GM19239 (cell line): ENCODE measurements at regions not wholly inside any gene's neighbourhood (a gene's known extent, or its start where the extent isn't known, plus 50 kb on each side); places are given as distances from the start of the nearest gene placed in this dataset.
A peak's percentile ranks its signal among the peaks of the same experiment; 100 is the strongest.
"Not testable (repeated sequence)": the region's sequence is repeated elsewhere in the genome, so short reads cannot be mapped to it uniquely, and the experiment has no call there.

ENCODE experiments used
- DNase-seq: peaks from one replicate; pipeline ENCODE4 v3.0.0; 2011; ENCODE audit warnings: low spot score; ENCODE audit not compliant: insufficient read length
- FAIRE-seq: peaks from 2 replicates; lab custom pipeline; 2011; peaks lifted over from hg19 to GRCh38; lab: Jason Lieb, UNC

- FAIRE-seq (no peak), DNase-seq (no peak)
Observed at GRCh38 chr12:54719691-54720090, 71.5 kb upstream of the DCD start.

GRCh38 chr12:54716261-54716660 lies 68.1 kb upstream of the DCD start:
- FAIRE-seq: no peak
- no peak for DNase-seq

- not testable (repeated sequence) for FAIRE-seq
Observed at GRCh38 chr12:54713876-54714275, 65.7 kb upstream of the DCD start.

GRCh38 chr12:54711669-54712068 lies 63.5 kb upstream of the DCD start:
- FAIRE-seq (no peak), DNase-seq (no peak)

More at GRCh38 chr12:54713876-54714275, 65.7 kb upstream of the DCD start:
- not testable (repeated sequence) for DNase-seq

GRCh38 chr12:54708826-54709225 lies 60.7 kb upstream of the DCD start:
- DNase-seq: no peak
- no peak for FAIRE-seq

- FAIRE-seq (no peak), DNase-seq (no peak)
Observed at GRCh38 chr12:54704202-54704601, 56.0 kb upstream of the DCD start.

- DNase-seq: peak; percentile 4
- peak; percentile 79 for FAIRE-seq
Observed at GRCh38 chr12:54701940-54702592, 53.9 kb upstream of the DCD start.

GRCh38 chr12:54700849-54701248 lies 52.7 kb upstream of the DCD start:
- no peak for FAIRE-seq
- DNase-seq: no peak

GRCh38 chr12:54700301-54700700 lies 52.1 kb upstream of the DCD start:
- FAIRE-seq (no peak), DNase-seq (no peak)
